ENCODE measurements at regions not wholly inside any gene's neighbourhood (a gene's known extent, or its start where the extent isn't known, plus 50 kb on each side); places are given as distances from the start of the nearest gene placed in this dataset.

GRCh38 chr14:30427846-30428245, 131.1 kb upstream of the G2E3 start:
- Histone ChIP-seq H3K4me3 (no peak overlapping the region), H3K4me1 (replicated peaks in 1 of 2) (peaks cover 0 to 7% of the 10 kb centered on the region in 2 donors), H3K27ac (no peak overlapping the region)
- ATAC-seq (replicated peaks in 6 of 8), result no peak
- in situ Hi-C loops (cut with MboI; ENCODE audit: low pct_unique_long_range_greater_than_20kb in 2 of 9, low sequenced_read_pairs in 9 of 9, unreplicated experiment in 9 of 9), result loop anchor here in 2 of 9 experiments (25.0 kb wide), 2 partner anchors 891 to 1666 kb away; partner anchors contain the start of gene FOXG1 (in 2 of the 2)

DNA sequence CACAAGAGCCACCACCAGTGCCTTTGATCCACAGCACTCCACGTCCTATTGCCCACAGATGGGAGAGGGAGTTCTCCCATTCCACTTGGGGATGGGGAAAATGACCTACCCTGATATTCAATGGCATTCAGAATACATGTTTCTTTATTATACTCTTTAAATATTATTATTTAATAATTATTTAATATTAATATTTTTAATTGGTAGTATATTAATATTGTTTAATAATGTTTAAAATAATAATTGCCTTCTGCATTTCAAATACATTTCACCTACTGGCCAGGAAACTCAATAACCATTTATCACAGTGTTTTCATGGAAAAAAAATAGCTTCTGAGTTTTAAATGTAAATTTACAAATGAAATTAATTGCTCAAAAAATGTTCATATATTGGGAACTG, 127.4 kb upstream of the G2E3 start:
- in situ Hi-C loops (cut with MboI; ENCODE audit: low pct_unique_long_range_greater_than_20kb in 2 of 9, low sequenced_read_pairs in 9 of 9, unreplicated experiment in 9 of 9), result loop anchor here in 2 of 9 experiments (25.0 kb wide), 2 partner anchors 894 to 1669 kb away; partner anchors contain the start of gene FOXG1 (in 2 of the 2)
- WGBS, 10 experiments, result 0 to 100% (median 27%) methylated on average over 1 of the region's 1 CpG; no CpG with 5 or more reads in 4 of the 10 experiments
- no peak overlapping the region for H3K4me3 ChIP-seq
- no peak overlapping the region for H3K27ac ChIP-seq
- ATAC-seq (replicated peaks in 6 of 8), result no peak
- H3K4me1 ChIP-seq (replicated peaks in 1 of 2), result peaks cover 4 to 15% of the 10 kb centered on the region in 2 donors

- no peak overlapping the region for H3K27ac ChIP-seq
- 0 to 100% (median 67%) methylated on average over 1 to 4 of the region's 4 CpGs; no CpG with 5 or more reads in 1 of the 10 experiments for WGBS, 10 experiments
- H3K4me3 ChIP-seq, result no peak overlapping the region
- ATAC-seq (replicated peaks in 6 of 8), result peak in 4 of 8 experiments; percentile 38 to 75 (median 44)
- in situ Hi-C loops (cut with MboI; ENCODE audit: low pct_unique_long_range_greater_than_20kb in 2 of 9, low sequenced_read_pairs in 9 of 9, unreplicated experiment in 9 of 9), result loop anchor here in 2 of 9 experiments (25.0 kb wide), 2 partner anchors 904 to 1679 kb away; partner anchors contain the start of gene FOXG1 (in 2 of the 2)
- peaks cover 8 to 11% of the 10 kb centered on the region in 2 donors for H3K4me1 ChIP-seq (replicated peaks in 1 of 2)
Measured at GRCh38 chr14:30440961-30441360, 118.0 kb upstream of the G2E3 start.

DNA sequence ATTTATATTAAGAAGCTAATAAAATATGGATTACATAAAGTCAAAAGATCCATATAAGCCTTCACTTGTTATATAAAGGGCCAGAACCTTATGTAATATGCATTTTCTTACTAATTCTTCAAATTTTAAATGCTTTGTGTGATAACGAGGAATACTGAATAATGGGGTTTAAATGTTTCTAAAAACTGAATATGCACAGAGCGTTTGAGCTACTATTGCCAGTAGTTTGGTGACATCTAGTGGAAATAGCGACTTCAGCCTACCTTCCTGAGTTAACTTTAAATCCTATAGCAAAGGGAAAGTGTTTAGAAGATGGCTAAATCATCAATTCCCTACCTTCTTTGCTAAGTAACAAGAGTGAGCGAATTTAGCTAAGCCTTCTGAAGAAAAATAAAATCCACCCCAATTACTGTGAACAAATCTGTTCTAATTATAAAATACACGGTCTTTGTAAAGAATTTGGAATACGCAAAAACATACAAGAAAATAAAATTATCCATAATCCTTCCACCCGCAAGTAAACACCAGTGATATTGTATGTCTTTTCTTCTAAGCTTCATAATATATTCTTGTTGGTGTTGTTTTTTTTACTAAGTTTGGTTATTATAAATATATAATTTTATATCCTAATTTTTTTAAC, 115.5 kb upstream of the G2E3 start:
- H3K4me1 ChIP-seq (replicated peaks in 1 of 2), result peaks cover 8 to 12% of the 10 kb centered on the region in 2 donors
- no peak overlapping the region for H3K27ac ChIP-seq
- no peak overlapping the region for H3K4me3 ChIP-seq
- ATAC-seq (replicated peaks in 6 of 8), result peak in 6 of 8 experiments; percentile 42 to 86 (median 56)
- WGBS, 10 experiments, result 10 to 100% (median 45%) methylated on average over 1 to 7 of the region's 7 CpGs
- in situ Hi-C loops (cut with MboI; ENCODE audit: low pct_unique_long_range_greater_than_20kb in 2 of 9, low sequenced_read_pairs in 9 of 9, unreplicated experiment in 9 of 9), result loop anchor here in 2 of 9 experiments (25.0 kb wide), 2 partner anchors 906 to 1681 kb away; partner anchors contain the start of gene FOXG1 (in 2 of the 2)

DNA sequence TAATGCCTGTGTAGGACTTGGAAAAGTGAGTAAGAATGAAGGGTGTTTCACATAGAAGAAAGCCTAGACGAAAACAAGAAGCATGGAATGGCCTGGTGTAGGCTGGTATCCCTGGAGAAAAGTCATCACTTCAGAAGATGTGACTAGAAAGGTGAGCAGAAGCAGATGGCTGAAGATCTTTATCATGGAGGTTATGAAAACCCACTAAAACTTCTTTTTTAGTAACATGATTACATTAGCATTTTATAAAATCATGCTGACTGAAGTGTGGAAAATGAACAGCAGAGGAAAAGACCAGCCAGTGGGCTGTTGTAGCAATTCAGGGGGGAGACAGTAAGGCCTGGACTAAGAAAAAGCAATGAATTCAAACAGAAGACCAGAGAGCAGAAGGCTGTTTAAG, 114.5 kb upstream of the G2E3 start:
- Histone ChIP-seq H3K4me1 (replicated peaks in 1 of 2) (peaks cover 8 to 12% of the 10 kb centered on the region in 2 donors), H3K27ac (no peak overlapping the region), H3K4me3 (no peak overlapping the region)
- no peak for ATAC-seq (replicated peaks in 6 of 8)
- in situ Hi-C loops (cut with MboI; ENCODE audit: low pct_unique_long_range_greater_than_20kb in 2 of 9, low sequenced_read_pairs in 9 of 9, unreplicated experiment in 9 of 9), result loop anchor here in 2 of 9 experiments (25.0 kb wide), 2 partner anchors 907 to 1682 kb away; partner anchors contain the start of gene FOXG1 (in 2 of the 2)
- WGBS, 10 experiments, result 30 to 100% (median 82%) methylated on average over 1 of the region's 1 CpG; no CpG with 5 or more reads in 4 of the 10 experiments

DNA sequence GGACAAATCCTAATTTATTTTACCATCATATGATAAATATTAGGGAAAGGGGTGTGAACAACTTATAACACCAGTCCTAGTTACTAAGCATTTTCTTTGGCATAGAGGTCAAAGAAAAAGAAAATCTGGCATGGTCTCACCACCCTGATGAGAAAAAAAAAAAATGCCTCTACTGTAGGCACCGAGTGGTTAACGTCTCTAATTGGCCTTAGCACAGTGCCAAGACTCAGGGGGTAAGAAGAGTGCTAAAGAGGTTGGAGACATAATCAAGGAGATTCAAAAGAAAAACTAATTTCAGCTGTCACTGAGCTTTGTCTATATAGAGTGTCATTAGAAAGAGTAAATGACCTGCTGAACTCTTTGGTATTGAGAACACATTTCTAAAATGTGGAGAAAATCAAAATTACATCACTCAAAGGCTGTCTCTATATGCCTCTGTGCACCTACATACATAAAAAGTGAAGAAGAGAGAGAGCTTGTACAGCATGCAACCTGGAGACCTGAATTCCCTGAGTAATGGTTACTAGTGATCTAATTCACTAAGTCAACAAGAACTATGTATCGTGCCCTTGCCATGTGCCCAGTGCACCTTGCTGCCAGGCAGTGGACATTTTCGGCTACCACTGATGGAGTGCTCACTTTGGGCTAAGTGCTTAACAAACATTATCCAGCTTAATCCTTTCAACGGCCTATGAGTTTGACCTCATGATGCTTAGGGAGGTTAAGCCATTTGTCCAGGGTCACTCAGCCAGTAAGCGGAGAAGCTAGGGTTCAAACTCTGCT, 113.8 kb upstream of the G2E3 start:
- peaks cover 8 to 12% of the 10 kb centered on the region in 2 donors for H3K4me1 ChIP-seq (replicated peaks in 1 of 2)
- no peak overlapping the region for H3K4me3 ChIP-seq
- no peak for ATAC-seq (replicated peaks in 6 of 8)
- H3K27ac ChIP-seq, result no peak overlapping the region
- in situ Hi-C loops (cut with MboI; ENCODE audit: low pct_unique_long_range_greater_than_20kb in 2 of 9, low sequenced_read_pairs in 9 of 9, unreplicated experiment in 9 of 9), result loop anchor here in 2 of 9 experiments (25.0 kb wide), 2 partner anchors 908 to 1683 kb away; partner anchors contain the start of gene FOXG1 (in 2 of the 2)
- 25 to 79% (median 63%) methylated on average over 2 to 6 of the region's 6 CpGs; no CpG with 5 or more reads in 1 of the 10 experiments for WGBS, 10 experiments

DNA sequence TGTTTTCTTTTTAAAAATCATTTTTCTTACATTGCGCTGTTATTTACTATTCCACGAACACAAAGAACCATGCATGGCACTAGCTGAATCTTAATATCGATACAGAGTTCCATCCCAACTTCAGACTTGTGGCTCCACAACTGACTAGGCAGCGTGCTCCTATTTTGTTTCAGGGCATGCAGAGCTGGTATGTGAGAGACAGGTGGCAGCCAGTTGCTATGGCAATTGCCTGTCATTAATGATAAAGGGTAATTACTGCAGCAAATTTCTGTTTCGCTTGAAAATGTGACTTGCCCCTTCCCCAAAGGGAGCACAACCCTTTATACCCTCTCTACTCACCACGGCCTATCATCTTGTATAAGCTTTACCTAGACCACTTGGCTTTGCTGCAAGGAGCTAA, 113.1 kb upstream of the G2E3 start:
- ATAC-seq (replicated peaks in 6 of 8), result no peak
- Histone ChIP-seq H3K27ac (no peak overlapping the region), H3K4me1 (replicated peaks in 1 of 2) (peaks cover 4 to 12% of the 10 kb centered on the region in 2 donors), H3K4me3 (no peak overlapping the region)
- WGBS, 10 experiments, result 32 to 90% (median 58%) methylated on average over 1 to 6 of the region's 6 CpGs; no CpG with 5 or more reads in 1 of the 10 experiments
- in situ Hi-C loops (cut with MboI; ENCODE audit: low pct_unique_long_range_greater_than_20kb in 2 of 9, low sequenced_read_pairs in 9 of 9, unreplicated experiment in 9 of 9), result loop anchor here in 2 of 9 experiments (25.0 kb wide), 2 partner anchors 909 to 1684 kb away; partner anchors contain the start of gene FOXG1 (in 2 of the 2)

- ATAC-seq (replicated peaks in 6 of 8), result peak in 4 of 8 experiments; percentile 32 to 96 (median 54)
- peaks cover 0 to 1% of the 10 kb centered on the region in 2 donors for H3K4me1 ChIP-seq (replicated peaks in 1 of 2)
- in situ Hi-C loops (cut with MboI; ENCODE audit: low pct_unique_long_range_greater_than_20kb in 2 of 9, low sequenced_read_pairs in 9 of 9, unreplicated experiment in 9 of 9), result no loop called here
- H3K27ac ChIP-seq, result no peak overlapping the region
- WGBS, 10 experiments, result 8 to 100% (median 65%) methylated on average over 1 to 7 of the region's 8 CpGs
- no peak overlapping the region for H3K4me3 ChIP-seq
Measured at GRCh38 chr14:30450631-30451545, 108.1 kb upstream of the G2E3 start.

GRCh38 chr14:30456296-30456695, 102.7 kb upstream of the G2E3 start:
- WGBS, 10 experiments, result 0 to 100% (median 78%) methylated on average over 1 to 2 of the region's 2 CpGs
- Histone ChIP-seq H3K4me3 (no peak overlapping the region), H3K4me1 (replicated peaks in 1 of 2) (no peaks in the 10 kb centered on the region), H3K27ac (no peak overlapping the region)
- in situ Hi-C loops (cut with MboI; ENCODE audit: low pct_unique_long_range_greater_than_20kb in 2 of 9, low sequenced_read_pairs in 9 of 9, unreplicated experiment in 9 of 9), result no loop called here
- ATAC-seq (replicated peaks in 6 of 8), result no peak

- WGBS, 10 experiments, result 9 to 100% (median 90%) methylated on average over 1 to 3 of the region's 3 CpGs
- H3K4me3 ChIP-seq, result no peak overlapping the region
- in situ Hi-C loops (cut with MboI; ENCODE audit: low pct_unique_long_range_greater_than_20kb in 2 of 9, low sequenced_read_pairs in 9 of 9, unreplicated experiment in 9 of 9), result no loop called here
- no peak overlapping the region for H3K27ac ChIP-seq
- H3K4me1 ChIP-seq (replicated peaks in 1 of 2), result no peaks in the 10 kb centered on the region
- ATAC-seq (replicated peaks in 6 of 8), result no peak
Measured at GRCh38 chr14:30462358-30462757, 96.6 kb upstream of the G2E3 start.

GRCh38 chr14:30464481-30464880, 94.5 kb upstream of the G2E3 start:
- Histone ChIP-seq H3K27ac (no peak overlapping the region), H3K4me1 (replicated peaks in 1 of 2) (no peaks in the 10 kb centered on the region), H3K4me3 (no peak overlapping the region)
- in situ Hi-C loops (cut with MboI; ENCODE audit: low pct_unique_long_range_greater_than_20kb in 2 of 9, low sequenced_read_pairs in 9 of 9, unreplicated experiment in 9 of 9), result no loop called here
- ATAC-seq (replicated peaks in 6 of 8), result no peak
- 0 to 100% (median 79%) methylated on average over 1 of the region's 1 CpG; no CpG with 5 or more reads in 6 of the 10 experiments for WGBS, 10 experiments

DNA sequence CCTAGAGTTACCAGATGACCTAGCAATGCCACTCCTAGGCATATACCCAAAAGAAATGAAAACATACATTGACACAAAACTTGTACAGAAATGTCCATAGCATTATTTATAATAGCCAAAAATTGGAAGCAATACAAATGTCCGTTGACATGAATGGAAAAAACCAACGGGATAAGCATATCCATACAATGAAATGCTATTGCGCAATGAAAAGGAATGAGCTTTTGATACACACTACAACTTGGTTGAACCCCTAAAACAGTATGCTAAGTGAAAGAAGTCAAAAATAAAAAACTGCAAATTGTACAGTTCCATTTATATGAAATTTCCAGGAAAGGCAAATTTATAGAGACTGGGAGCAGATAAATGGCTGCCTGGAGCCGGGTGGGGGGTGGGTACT, 90.6 kb upstream of the G2E3 start:
- Histone ChIP-seq H3K4me1 (replicated peaks in 1 of 2) (no peaks in the 10 kb centered on the region), H3K27ac (no peak overlapping the region), H3K4me3 (no peak overlapping the region)
- WGBS, 10 experiments, result 37 to 93% (median 78%) methylated on average over 2 to 4 of the region's 4 CpGs; no CpG with 5 or more reads in 1 of the 10 experiments
- in situ Hi-C loops (cut with MboI; ENCODE audit: low pct_unique_long_range_greater_than_20kb in 2 of 9, low sequenced_read_pairs in 9 of 9, unreplicated experiment in 9 of 9), result no loop called here
- ATAC-seq (replicated peaks in 6 of 8), result no peak

Measured in motor neuron (in vitro differentiated cells).